ENCODE measurements at regions not wholly inside any gene's neighbourhood (a gene's known extent, or its start where the extent isn't known, plus 50 kb on each side); places are given as distances from the start of the nearest gene placed in this dataset.

DNA sequence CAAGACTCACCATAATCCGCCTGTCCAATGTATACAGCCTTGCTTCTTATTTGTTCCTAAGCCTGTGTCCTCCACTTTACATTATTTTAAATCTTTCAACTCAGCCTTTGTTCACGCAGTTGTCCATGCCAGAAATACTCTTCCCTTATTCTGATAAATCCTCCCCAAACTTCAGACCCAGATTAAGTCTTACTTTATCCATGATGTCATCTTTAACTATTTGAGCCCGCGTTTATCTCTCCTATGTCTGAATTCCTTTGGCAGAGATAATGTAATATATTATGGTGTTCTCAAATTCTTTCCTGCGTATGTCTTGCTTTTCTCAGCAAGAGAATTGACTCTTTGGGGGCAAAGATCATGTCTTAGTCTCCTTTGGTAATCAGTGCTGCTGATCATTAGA lies 129.6 kb downstream of the LUZP4 start:
- Histone ChIP-seq H3K79me2 (ENCODE audit: control insufficient read depth, insufficient read depth, low read length) (no peaks in the 10 kb centered on the region), H2AFZ (ENCODE audit: low read length) (no peak overlapping the region), H3K4me1 (ENCODE audit: control insufficient read depth, extremely low read depth, insufficient read depth, low read length) (no peaks in the 10 kb centered on the region), H3K4me3 (replicated peaks in 1 of 4; ENCODE audit: control extremely low read depth in 1 of 4, insufficient read depth in 1 of 4, low read depth in 3 of 4, low read length in 4 of 4) (no peak overlapping the region), H3K9me3 (ENCODE audit: control insufficient read depth, insufficient read depth, low read depth, low read length) (no peaks in the 10 kb centered on the region), H3K4me2 (ENCODE audit: extremely low read depth, insufficient read depth, low read length) (no peak overlapping the region), H4K20me1 (ENCODE audit: control insufficient read depth, extremely low read depth, insufficient read depth, low read length) (no peaks in the 10 kb centered on the region), H3K36me3 (ENCODE audit: control insufficient read depth, insufficient read depth, low read length) (no peaks in the 10 kb centered on the region), H3K27me3 (ENCODE audit: control insufficient read depth, insufficient read depth, low read length) (no peaks in the 10 kb centered on the region), H3K9ac (ENCODE audit: insufficient read depth, low read length) (no peak overlapping the region), H3K27ac (ENCODE audit: insufficient read depth, low read length) (no peak overlapping the region)
- peak in 1 of 2 donors; percentile 30 for DNase-seq (ENCODE audit: low read depth in 2 of 2)
- TF ChIP-seq, protein P1, sequence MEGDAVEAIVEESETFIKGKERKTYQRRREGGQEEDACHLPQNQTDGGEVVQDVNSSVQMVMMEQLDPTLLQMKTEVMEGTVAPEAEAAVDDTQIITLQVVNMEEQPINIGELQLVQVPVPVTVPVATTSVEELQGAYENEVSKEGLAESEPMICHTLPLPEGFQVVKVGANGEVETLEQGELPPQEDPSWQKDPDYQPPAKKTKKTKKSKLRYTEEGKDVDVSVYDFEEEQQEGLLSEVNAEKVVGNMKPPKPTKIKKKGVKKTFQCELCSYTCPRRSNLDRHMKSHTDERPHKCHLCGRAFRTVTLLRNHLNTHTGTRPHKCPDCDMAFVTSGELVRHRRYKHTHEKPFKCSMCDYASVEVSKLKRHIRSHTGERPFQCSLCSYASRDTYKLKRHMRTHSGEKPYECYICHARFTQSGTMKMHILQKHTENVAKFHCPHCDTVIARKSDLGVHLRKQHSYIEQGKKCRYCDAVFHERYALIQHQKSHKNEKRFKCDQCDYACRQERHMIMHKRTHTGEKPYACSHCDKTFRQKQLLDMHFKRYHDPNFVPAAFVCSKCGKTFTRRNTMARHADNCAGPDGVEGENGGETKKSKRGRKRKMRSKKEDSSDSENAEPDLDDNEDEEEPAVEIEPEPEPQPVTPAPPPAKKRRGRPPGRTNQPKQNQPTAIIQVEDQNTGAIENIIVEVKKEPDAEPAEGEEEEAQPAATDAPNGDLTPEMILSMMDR (conservative IDR thresholded peaks at IDR 0.05 in 1 of 2, IDR thresholded peaks at IDR 0.05 in 1 of 2; ENCODE audit: low read depth in 1 of 2, low read length in 2 of 2): no peak
- TF ChIP-seq EZH2 (IDR thresholded peaks at IDR 0.05; ENCODE audit: low read length, missing control alignments): no peak

DNA sequence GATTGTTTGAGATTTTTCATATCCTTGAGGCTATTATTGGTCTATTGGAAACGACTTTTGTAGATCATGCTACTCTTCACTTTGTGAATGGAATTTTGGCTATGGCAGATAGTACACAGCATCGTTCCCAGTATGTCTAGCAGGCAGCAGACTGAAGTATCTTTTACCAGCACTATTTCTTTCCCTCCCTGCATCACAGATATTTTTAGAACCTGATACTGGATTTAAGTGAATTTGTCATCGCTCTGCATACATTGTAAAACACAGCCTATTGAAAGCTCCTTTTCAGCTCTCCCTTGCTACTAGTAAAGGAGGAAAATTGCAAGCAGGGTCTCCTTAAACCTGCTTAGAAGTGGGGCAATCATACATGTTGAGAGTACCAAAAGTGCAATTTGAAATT lies 133.6 kb downstream of the LUZP4 start:
- H2AFZ ChIP-seq (ENCODE audit: low read length): no peak overlapping the region
- H3K27me3 ChIP-seq (ENCODE audit: control insufficient read depth, insufficient read depth, low read length): no peaks in the 10 kb centered on the region
- H3K9me3 ChIP-seq (ENCODE audit: control insufficient read depth, insufficient read depth, low read depth, low read length): no peaks in the 10 kb centered on the region
- DNase-seq (ENCODE audit: low read depth in 2 of 2): no peak
- no peak for TF ChIP-seq EZH2 (IDR thresholded peaks at IDR 0.05; ENCODE audit: low read length, missing control alignments)
- TF ChIP-seq, protein P1 (conservative IDR thresholded peaks at IDR 0.05 in 1 of 2, IDR thresholded peaks at IDR 0.05 in 1 of 2; ENCODE audit: low read depth in 1 of 2, low read length in 2 of 2): no peak
- no peak overlapping the region for H3K27ac ChIP-seq (ENCODE audit: insufficient read depth, low read length)
- H3K4me1 ChIP-seq (ENCODE audit: control insufficient read depth, extremely low read depth, insufficient read depth, low read length): no peaks in the 10 kb centered on the region
- H3K36me3 ChIP-seq (ENCODE audit: control insufficient read depth, insufficient read depth, low read length): no peaks in the 10 kb centered on the region
- no peaks in the 10 kb centered on the region for H4K20me1 ChIP-seq (ENCODE audit: control insufficient read depth, extremely low read depth, insufficient read depth, low read length)
- H3K9ac ChIP-seq (ENCODE audit: insufficient read depth, low read length): no peak overlapping the region
- no peak overlapping the region for H3K4me2 ChIP-seq (ENCODE audit: extremely low read depth, insufficient read depth, low read length)
- H3K4me3 ChIP-seq (replicated peaks in 1 of 4; ENCODE audit: control extremely low read depth in 1 of 4, insufficient read depth in 1 of 4, low read depth in 3 of 4, low read length in 4 of 4): no peak overlapping the region
- H3K79me2 ChIP-seq (ENCODE audit: control insufficient read depth, insufficient read depth, low read length): no peaks in the 10 kb centered on the region

DNA sequence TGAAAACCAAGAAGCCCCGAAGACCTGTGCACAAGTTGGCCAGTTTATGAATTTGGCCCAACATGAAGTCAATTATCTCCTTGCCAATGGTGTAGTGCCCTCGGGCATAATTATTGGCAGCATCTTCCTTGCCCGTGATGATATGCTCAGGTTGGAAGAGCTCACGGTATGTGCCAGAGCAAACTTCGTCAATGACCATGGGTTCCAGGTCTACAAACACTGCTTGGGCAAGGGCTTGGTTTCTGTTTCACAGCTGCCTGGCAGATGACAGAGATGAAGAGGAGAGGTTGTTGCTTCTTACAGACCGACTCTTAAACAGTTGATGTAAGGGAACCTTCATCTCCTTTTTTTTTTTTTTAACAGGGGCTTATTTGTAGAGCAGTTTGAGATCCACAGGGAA lies 135.6 kb upstream of the PLS3 start:
- no peak for DNase-seq (ENCODE audit: low read depth in 2 of 2)
- Histone ChIP-seq H3K4me2 (ENCODE audit: extremely low read depth, insufficient read depth, low read length) (no peak overlapping the region), H3K36me3 (ENCODE audit: control insufficient read depth, insufficient read depth, low read length) (no peaks in the 10 kb centered on the region), H3K9ac (ENCODE audit: insufficient read depth, low read length) (no peak overlapping the region), H4K20me1 (ENCODE audit: control insufficient read depth, extremely low read depth, insufficient read depth, low read length) (no peaks in the 10 kb centered on the region), H3K4me3 (replicated peaks in 1 of 4; ENCODE audit: control extremely low read depth in 1 of 4, insufficient read depth in 1 of 4, low read depth in 3 of 4, low read length in 4 of 4) (no peak overlapping the region), H3K27me3 (ENCODE audit: control insufficient read depth, insufficient read depth, low read length) (no peaks in the 10 kb centered on the region), H3K9me3 (ENCODE audit: control insufficient read depth, insufficient read depth, low read depth, low read length) (no peaks in the 10 kb centered on the region), H2AFZ (ENCODE audit: low read length) (no peak overlapping the region), H3K27ac (ENCODE audit: insufficient read depth, low read length) (no peak overlapping the region), H3K79me2 (ENCODE audit: control insufficient read depth, insufficient read depth, low read length) (no peaks in the 10 kb centered on the region), H3K4me1 (ENCODE audit: control insufficient read depth, extremely low read depth, insufficient read depth, low read length) (no peaks in the 10 kb centered on the region)
- no peak for TF ChIP-seq EZH2 (IDR thresholded peaks at IDR 0.05; ENCODE audit: low read length, missing control alignments)
- TF ChIP-seq, protein P1 (conservative IDR thresholded peaks at IDR 0.05 in 1 of 2, IDR thresholded peaks at IDR 0.05 in 1 of 2; ENCODE audit: low read depth in 1 of 2, low read length in 2 of 2): no peak
